ENCODE measurements at regions not wholly inside any gene's neighbourhood (a gene's known extent, or its start where the extent isn't known, plus 50 kb on each side); places are given as distances from the start of the nearest gene placed in this dataset.

- no peak for DNase-seq
Measured at GRCh38 chr7:121002-121785, 71.2 kb upstream of the FAM20C start.

GRCh38 chr7:123237-123636 lies 69.1 kb upstream of the FAM20C start:
- DNase-seq: no peak

GRCh38 chr7:124130-124949 lies 68.0 kb upstream of the FAM20C start:
- DNase-seq: no peak

GRCh38 chr7:125061-125475 lies 67.3 kb upstream of the FAM20C start:
- DNase-seq: no peak

- DNase-seq: peak in 1 of 2 donors; percentile 28
Measured at GRCh38 chr7:125661-126060, 66.7 kb upstream of the FAM20C start.

DNA sequence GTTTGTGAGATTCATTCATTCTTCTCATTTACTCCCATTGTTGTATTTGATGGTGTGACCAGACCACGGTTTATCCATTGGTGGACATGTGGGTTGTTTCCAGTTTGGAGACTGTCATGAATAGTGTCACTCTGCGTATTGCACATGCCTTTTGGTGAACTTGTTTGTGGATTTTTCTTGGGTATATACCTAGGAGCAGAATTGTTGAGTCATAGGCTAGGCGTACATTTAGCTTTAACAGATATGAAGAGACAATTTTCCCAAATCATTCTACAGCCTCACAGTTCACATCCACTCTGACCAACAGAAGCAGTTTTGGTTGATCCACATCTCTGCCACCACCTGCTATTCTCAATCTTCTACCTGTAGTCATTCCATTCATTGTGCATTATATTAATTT lies 66.0 kb upstream of the FAM20C start:
- no peak for DNase-seq

DNA sequence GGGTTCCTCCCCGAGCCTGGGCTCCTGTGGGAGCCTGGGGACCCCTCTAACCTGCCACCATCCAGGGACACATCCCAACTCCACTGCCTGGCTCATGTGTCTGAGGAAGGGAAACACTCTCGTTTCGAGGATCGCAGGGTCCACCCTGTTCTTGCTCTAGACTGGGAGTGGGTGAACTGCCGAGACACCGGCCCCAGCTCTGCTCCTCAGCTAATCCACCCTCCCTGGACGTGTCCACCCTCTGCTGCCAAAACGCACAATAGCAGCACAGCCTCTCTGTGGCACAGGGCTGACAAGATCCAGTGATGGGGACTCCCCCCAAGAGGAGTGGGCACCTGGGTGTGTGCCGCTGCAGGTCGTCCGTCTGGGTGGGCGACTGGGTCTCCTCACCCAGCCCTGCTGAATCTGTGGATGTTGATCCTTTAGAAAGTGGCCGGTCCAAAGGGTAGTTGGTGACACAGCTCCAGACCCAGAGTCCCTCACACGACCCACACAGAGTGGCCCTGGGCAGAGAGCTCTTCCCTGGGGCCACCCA lies 65.2 kb upstream of the FAM20C start:
- no peak for DNase-seq

GRCh38 chr7:128171-129080 lies 63.9 kb upstream of the FAM20C start:
- peak; percentile 58 to 67 for DNase-seq

- peak; percentile 76 to 84 for DNase-seq
Measured at GRCh38 chr7:129366-130221, 62.8 kb upstream of the FAM20C start.

DNA sequence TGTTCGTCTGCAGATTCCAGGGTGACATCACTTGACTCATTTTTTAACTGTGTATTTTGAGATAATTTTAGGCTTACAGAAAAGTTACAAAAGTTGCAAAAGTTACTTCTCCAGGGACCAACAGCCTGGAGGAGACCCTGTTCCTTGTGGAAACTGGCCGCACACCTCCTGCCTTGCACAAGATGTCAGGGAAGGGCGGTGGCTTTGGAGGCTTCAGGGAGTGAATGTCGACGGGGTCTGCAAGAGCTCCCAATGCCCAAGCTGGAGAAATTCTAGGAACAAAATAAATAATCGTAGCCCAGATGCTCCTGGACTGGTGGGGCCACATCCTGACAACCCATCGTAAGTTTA lies 62.2 kb upstream of the FAM20C start:
- no peak for DNase-seq

GRCh38 chr7:130875-131780 lies 61.2 kb upstream of the FAM20C start:
- DNase-seq: no peak

DNA sequence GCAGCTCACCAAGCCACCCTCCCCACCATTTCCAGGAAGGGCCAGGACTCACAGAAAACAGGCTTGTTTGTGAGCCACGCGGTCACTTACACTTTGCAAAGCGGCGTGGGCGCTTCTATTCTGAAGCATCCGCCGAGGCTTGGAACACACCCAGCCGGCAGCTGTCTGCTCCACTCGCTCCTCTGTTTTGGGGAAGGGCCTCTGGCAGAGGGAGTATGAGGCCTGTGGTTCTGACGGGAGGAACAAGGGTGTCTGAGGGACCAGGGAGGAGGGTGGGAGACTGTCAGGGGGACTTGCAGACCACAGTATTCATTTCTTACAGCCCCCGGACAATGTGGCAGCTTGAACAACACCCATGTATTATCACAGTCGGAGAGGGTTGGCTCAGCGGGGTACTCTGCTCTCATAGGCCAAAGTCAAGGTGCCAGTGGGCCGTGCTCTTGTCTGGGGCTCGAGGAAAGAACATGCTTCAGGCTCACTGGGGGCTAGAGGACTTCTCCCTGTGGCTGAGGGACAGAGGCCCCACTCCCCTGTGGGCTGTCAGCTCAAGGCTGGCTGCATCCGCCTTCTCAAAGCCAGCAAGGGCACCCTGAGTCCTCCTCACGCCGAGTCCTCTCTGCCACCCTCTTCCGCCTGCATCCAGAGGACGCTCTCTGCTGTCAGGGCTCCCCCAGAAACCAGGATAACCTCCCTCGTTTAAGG lies 60.4 kb upstream of the FAM20C start:
- DNase-seq: peak; percentile 82 to 93

DNA sequence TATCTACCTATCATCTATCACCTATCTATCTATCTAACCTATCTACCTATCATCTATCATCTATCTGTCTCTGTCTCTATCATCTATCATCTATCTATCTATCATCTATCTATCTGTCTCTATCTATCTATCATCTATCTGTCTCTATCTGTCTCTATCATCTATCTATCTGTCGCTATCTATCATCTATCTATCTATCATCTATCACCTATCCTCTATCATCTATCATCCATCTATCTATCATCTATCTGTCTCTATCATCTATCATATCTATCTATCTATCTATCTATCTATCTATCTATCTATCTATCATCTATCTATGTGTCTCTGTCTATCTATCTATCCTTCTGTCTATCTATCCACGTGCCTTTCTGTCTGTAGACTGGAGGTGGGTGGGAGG lies 59.5 kb upstream of the FAM20C start:
- no peak for DNase-seq

DNA sequence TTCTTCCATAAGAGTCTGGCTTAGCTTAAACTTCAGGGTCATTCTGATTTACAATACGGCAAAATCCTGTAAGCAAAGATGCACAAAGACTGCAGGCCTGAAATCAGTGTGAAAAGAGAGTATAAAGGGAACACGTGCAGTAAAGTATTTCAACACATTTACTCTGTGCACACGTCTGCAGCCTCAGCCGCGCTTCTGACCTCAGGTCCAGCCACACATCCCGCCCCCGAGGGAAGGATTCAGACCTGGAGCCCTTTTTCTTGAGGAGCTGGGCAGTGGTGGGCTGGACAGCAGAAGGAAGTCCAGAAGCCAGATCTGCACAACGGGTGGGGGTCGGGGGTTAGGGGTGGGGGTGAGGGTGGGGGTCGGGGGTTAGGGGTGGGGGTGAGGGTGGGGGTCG lies 58.9 kb upstream of the FAM20C start:
- DNase-seq: peak; percentile 58 to 74

GRCh38 chr7:134029-134428 lies 58.3 kb upstream of the FAM20C start:
- DNase-seq: no peak

GRCh38 chr7:134561-135256 lies 57.7 kb upstream of the FAM20C start:
- no peak for DNase-seq

DNA sequence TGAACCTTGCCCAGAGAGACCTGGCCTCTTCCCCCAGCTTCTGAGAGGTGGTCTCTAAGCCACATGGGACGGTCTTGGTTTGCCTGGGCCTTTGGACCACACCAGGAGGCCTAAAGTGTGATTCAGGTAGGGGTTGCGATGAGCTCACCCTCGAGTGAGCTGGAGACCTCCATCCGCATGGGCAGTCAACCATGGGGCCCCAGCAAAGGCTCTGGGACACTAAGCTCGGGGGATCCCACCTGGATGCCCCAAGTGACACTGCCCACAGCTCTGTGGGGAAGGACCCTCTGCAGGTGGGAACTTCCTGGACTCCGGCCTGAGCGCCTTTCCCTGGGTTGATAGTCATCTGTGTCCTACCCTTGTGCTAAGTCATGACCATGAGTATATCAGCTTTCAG lies 57.1 kb upstream of the FAM20C start:
- no peak for DNase-seq

- peak; percentile 73 to 84 for DNase-seq
Measured at GRCh38 chr7:135731-136645, 56.4 kb upstream of the FAM20C start.
